ENCODE measurements at regions not wholly inside any gene's neighbourhood (a gene's known extent, or its start where the extent isn't known, plus 50 kb on each side); places are given as distances from the start of the nearest gene placed in this dataset.

DNA sequence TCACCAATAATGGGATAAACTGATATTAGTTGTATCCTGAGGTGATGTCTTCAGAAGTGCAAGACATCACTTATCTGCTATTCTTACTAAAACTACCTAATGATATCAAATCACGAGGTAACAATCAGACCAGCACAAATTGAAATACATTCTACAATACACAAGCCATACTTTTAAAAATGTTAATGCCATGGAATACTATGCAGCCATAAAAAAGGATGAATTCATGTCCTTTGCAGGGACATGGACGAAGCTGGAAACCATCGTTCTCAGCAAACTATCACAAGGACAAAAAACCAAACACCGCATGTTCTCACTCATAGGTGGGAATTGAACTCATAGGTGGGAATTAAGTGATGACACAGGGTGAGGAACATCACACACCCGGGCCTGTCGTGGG lies 129.3 kb downstream of the SST start:
- TF ChIP-seq, protein P1, sequence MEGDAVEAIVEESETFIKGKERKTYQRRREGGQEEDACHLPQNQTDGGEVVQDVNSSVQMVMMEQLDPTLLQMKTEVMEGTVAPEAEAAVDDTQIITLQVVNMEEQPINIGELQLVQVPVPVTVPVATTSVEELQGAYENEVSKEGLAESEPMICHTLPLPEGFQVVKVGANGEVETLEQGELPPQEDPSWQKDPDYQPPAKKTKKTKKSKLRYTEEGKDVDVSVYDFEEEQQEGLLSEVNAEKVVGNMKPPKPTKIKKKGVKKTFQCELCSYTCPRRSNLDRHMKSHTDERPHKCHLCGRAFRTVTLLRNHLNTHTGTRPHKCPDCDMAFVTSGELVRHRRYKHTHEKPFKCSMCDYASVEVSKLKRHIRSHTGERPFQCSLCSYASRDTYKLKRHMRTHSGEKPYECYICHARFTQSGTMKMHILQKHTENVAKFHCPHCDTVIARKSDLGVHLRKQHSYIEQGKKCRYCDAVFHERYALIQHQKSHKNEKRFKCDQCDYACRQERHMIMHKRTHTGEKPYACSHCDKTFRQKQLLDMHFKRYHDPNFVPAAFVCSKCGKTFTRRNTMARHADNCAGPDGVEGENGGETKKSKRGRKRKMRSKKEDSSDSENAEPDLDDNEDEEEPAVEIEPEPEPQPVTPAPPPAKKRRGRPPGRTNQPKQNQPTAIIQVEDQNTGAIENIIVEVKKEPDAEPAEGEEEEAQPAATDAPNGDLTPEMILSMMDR (IDR thresholded peaks at IDR 0.05), result no peak
- no peak for TF ChIP-seq POLR2A (IDR thresholded peaks at IDR 0.05)
